HEK293T (cell line): ENCODE measurements at regions not wholly inside any gene's neighbourhood (a gene's known extent, or its start where the extent isn't known, plus 50 kb on each side); places are given as distances from the start of the nearest gene placed in this dataset.

ENCODE experiments used
- CTCF ChIA-PET: fragments of 350-600 bp; formaldehyde crosslinking; extraction: SDS; loops from one replicate; lab custom pipeline; 2021; ENCODE audit warnings: antibody characterized with exemption, inconsistent platforms; lab: Yijun Ruan, JAX
- POLR2A ChIA-PET: fragments of 350-600 bp; formaldehyde crosslinking; extraction: SDS; loops from one replicate; lab custom pipeline; 2020; ENCODE audit warnings: antibody characterized with exemption, inconsistent platforms; lab: Yijun Ruan, JAX
- DNase-seq: peaks from one replicate; pipeline ENCODE4 v3.0.0; 2012; ENCODE audit warnings: mixed read lengths; ENCODE audit errors: extremely low spot score
- ARNT ChIP-seq: fragments of 450-650 bp; IDR thresholded peaks from 2 replicates; pipeline ENCODE4 v1.6.1; 2017; ENCODE audit warnings: mild to moderate bottlenecking
- BHLHE40 ChIP-seq: fragments of 450-650 bp; IDR thresholded peaks from 2 replicates; pipeline ENCODE4 v1.6.1; 2016; ENCODE audit warnings: mild to moderate bottlenecking, moderate library complexity, borderline replicate concordance
- CTBP1 ChIP-seq: fragments of 450-650 bp; IDR thresholded peaks from 2 replicates; pipeline ENCODE4 v1.6.1; 2016; ENCODE audit warnings: borderline replicate concordance
- ELF4 ChIP-seq: fragments of 450-650 bp; IDR thresholded peaks from 2 replicates; pipeline ENCODE4 v1.6.1; 2017; ENCODE audit warnings: antibody characterized with exemption
- FOXA1 ChIP-seq: fragments of 450-650 bp; IDR thresholded peaks from 2 replicates; pipeline ENCODE4 v1.6.1; 2016; ENCODE audit warnings: mild to moderate bottlenecking
- FOXK2 ChIP-seq: fragments of 450-650 bp; IDR thresholded peaks from 2 replicates; pipeline ENCODE4 v1.6.1; 2016; ENCODE audit warnings: mild to moderate bottlenecking
- FOXM1 ChIP-seq: fragments of 450-650 bp; IDR thresholded peaks from 2 replicates; pipeline ENCODE4 v1.6.1; 2017; ENCODE audit warnings: mild to moderate bottlenecking, borderline replicate concordance
- HDGF ChIP-seq: fragments of 450-650 bp; IDR thresholded peaks from 2 replicates; pipeline ENCODE4 v1.6.1; 2017; ENCODE audit warnings: antibody characterized with exemption, borderline replicate concordance
- L3MBTL2 ChIP-seq: fragments of 450-650 bp; conservative IDR thresholded peaks from 2 replicates; pipeline ENCODE4 v1.6.1; 2016; ENCODE audit warnings: mild to moderate bottlenecking
- LEF1 ChIP-seq: fragments of 450-650 bp; IDR thresholded peaks from 2 replicates; pipeline ENCODE4 v1.6.1; 2017; ENCODE audit warnings: mild to moderate bottlenecking, borderline replicate concordance
- NFRKB ChIP-seq: fragments of 450-650 bp; IDR thresholded peaks from 2 replicates; pipeline ENCODE4 v1.6.1; 2016; ENCODE audit warnings: mild to moderate bottlenecking, moderate library complexity
- SP1 ChIP-seq: fragments of 450-650 bp; IDR thresholded peaks from 2 replicates; pipeline ENCODE4 v1.6.1; 2017
- SUZ12 ChIP-seq: fragments of 450-650 bp; IDR thresholded peaks from 2 replicates; pipeline ENCODE4 v1.6.1; 2016; ENCODE audit warnings: mild to moderate bottlenecking
- TARDBP ChIP-seq: fragments of 450-650 bp; IDR thresholded peaks from 2 replicates; pipeline ENCODE4 v1.6.1; 2016
- ZNF384 ChIP-seq: fragments of 450-650 bp; IDR thresholded peaks from 2 replicates; pipeline ENCODE4 v1.6.1; 2016
- TF ChIP-seq, protein P1 (sequence below): fragments of 450-650 bp; IDR thresholded peaks from 2 replicates; pipeline ENCODE4 v1.6.1; 2016

DNA sequence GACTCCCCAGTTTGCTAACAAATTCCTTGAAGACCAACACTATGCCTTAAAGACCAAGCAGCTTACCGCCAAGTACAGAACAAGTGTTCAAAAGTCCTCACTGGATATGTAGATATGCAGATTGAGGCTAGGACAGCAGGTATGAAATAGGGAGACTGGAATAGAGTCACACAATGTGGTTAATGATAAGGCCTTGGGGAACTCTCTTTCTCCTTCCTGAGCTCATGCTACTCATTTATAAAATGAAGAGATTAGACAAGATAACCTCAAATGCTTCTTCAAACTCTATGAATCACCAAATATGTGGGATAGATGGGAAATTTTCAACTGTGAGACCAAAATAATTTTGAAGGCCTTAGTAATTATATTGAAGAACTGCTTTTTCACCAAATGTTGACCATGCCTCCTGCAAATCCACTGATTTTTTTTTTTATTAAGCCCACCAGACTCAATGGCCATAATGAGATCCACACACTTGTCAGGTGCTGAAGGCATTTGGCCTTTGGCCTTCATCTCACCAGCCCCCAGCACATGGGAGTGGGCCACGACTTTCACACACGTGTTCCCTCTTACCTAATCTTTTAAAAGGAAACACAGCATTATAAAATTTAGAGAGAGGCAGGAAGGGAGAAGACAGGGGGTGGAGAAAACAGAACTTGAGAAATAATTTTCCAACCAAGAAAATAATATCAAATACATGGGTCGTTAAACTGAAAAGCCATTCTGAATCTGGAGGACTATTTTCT, 181.5 kb downstream of the EN1 start:
- TF ChIP-seq SP1 (no peak), SUZ12 (no peak), NFRKB (no peak), FOXK2 (no peak), FOXA1 (no peak), LEF1 (no peak), ELF4 (no peak)
- POLR2A ChIA-PET: no interaction called here
- DNase-seq: no peak
- CTCF ChIA-PET: interaction anchor here (0.6 to 1.0 kb wide), 3 partner anchors 119 to 852 kb away, joined by 3 to 5 read pairs (median 4); no protein-coding TSS in a partner anchor

DNA sequence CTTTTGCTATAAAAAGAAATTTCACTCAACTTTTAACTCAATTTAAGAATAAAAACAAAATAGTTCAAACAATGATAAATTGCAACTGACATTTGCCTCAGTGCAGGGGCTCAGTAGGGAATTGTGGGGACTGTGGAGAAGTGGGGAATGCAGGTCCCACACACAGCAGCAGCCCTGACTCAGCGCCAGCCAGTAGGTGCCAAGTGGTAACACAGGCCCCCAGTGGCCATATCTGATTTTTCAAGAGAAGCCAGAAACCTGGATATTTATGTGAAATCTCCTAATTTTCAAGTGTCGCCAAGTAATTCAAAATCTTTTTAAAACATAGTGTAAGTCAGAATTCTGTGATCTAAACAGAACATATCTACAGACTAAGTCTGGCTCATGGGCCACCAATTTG, 186.3 kb downstream of the EN1 start:
- ChIA-PET CTCF (no interaction called here), POLR2A (no interaction called here)
- TF ChIP-seq SP1 (no peak), FOXA1 (no peak), LEF1 (no peak), ELF4 (no peak)
- TF ChIP-seq, protein P1, sequence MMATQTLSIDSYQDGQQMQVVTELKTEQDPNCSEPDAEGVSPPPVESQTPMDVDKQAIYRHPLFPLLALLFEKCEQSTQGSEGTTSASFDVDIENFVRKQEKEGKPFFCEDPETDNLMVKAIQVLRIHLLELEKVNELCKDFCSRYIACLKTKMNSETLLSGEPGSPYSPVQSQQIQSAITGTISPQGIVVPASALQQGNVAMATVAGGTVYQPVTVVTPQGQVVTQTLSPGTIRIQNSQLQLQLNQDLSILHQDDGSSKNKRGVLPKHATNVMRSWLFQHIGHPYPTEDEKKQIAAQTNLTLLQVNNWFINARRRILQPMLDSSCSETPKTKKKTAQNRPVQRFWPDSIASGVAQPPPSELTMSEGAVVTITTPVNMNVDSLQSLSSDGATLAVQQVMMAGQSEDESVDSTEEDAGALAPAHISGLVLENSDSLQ: no peak
- no peak for DNase-seq

DNA sequence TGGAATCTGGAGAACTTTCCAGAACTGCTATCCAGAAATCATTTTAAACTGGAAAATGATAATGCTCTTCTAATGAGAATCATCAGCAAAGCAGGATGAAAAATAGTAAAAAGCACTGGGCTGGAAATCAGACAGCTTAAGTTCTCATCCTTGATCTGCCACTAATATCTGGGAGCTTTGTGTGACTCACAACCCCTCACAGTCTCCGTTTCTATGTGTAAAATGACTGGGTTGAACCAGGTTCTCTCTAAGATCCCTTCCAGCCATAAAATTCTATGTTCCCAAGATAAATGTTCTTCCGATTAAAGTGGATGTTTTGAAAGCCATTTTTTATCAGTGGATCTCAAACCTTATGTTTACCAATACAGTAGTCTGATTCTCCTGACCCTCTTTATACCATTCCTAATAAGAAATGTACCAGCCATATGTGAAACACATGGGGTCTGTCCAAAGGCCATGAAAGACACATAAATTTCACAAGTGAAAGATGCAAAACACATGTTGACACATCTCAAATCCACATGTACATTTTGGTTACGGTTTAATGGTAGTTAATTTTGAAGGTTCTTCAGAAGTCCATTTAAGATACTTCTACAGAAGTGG, 188.8 kb downstream of the EN1 start:
- ChIA-PET POLR2A (no interaction called here), CTCF (no interaction called here)
- DNase-seq: no peak
- TF ChIP-seq ZNF384 (no peak), LEF1 (no peak), FOXA1 (no peak), NFRKB (no peak), ELF4 (no peak)

DNA sequence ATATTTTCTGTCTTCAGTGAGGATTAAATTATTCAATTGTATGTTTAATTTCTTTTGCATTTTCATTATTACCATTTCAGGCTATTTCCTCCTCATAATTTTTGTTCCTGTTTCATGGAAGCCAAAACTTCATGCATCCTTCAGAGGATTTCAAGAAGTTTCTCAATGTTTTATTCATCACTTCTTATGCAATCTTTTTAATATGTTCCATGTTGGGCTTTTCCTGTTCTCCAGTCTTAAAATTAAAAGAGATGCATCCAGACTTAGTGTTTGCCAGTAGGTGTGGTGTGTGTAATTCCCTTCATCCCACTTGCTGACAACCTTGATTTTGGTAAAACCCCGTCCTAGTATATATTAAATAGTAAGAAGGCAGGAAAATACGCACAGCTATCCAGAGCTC, 190.0 kb downstream of the EN1 start:
- CTCF ChIA-PET: no interaction called here
- POLR2A ChIA-PET: no interaction called here
- TF ChIP-seq ARNT: no peak
- TF ChIP-seq LEF1: no peak
- TF ChIP-seq, protein P1: no peak
- no peak for TF ChIP-seq L3MBTL2
- TF ChIP-seq ELF4: no peak
- no peak for TF ChIP-seq NFRKB
- no peak for TF ChIP-seq BHLHE40
- TF ChIP-seq FOXA1: no peak
- TF ChIP-seq FOXM1: no peak
- no peak for TF ChIP-seq SP1
- no peak for TF ChIP-seq CTBP1
- TF ChIP-seq SUZ12: no peak
- TF ChIP-seq HDGF: no peak

DNA sequence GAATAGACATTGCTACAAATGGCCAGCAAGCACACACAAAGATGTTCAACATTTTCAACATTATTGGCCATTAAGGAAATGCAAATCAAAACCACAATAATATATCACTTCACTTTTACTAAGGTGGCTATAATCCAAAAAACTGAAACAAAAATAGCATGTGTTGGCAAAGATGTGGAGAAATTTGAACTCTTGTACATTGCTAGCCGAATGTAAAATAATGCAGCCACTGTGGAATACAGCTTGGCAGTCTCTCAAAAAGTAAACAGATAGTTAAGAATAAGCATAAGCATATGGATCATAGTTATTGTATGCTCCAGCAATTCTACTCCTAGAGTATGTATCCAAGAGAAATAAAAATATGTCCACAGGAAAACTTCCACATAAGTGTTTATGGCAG, 192.5 kb downstream of the EN1 start:
- TF ChIP-seq LEF1 (no peak), SP1 (no peak), TARDBP (no peak), ELF4 (no peak), BHLHE40 (no peak), NFRKB (no peak), HDGF (no peak), SUZ12 (no peak), CTBP1 (no peak), FOXA1 (no peak), FOXM1 (no peak)
- TF ChIP-seq, protein P1: no peak
- CTCF ChIA-PET: no interaction called here
- POLR2A ChIA-PET: no interaction called here
- DNase-seq: no peak

More for the DNA sequence above, 190.0 kb downstream of the EN1 start:
- no peak for DNase-seq

DNA sequence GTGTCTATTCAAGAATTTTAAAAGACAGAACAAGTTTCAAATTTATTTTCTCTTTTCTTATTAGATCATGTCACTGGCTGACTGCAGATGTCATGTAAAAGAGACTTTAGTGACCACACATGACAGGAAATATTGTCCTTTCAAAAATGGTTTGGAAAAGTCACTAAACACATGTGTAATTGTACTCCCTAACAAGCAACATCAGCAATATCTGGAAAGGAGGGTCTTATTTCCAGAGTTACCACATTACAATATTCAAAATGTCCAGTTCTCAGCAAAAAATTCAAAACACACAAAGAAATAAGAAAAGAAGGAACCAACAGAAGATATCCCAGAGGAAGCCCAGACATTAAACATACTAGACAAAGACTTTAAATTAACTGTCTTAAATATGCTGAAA, 197.1 kb downstream of the EN1 start:
- CTCF ChIA-PET: no interaction called here
- POLR2A ChIA-PET: no interaction called here
- no peak for TF ChIP-seq FOXA1
- TF ChIP-seq CTBP1: no peak
- TF ChIP-seq HDGF: no peak
- no peak for TF ChIP-seq FOXM1
- TF ChIP-seq FOXK2: no peak
- TF ChIP-seq SUZ12: no peak
- no peak for TF ChIP-seq ZNF384
- TF ChIP-seq, protein P1: no peak
- TF ChIP-seq TARDBP: no peak
- no peak for TF ChIP-seq BHLHE40
- TF ChIP-seq ELF4: no peak
- no peak for TF ChIP-seq LEF1
- no peak for TF ChIP-seq NFRKB
- no peak for DNase-seq
